ENCODE measurements at regions not wholly inside any gene's neighbourhood (a gene's known extent, or its start where the extent isn't known, plus 50 kb on each side); places are given as distances from the start of the nearest gene placed in this dataset.

DNA sequence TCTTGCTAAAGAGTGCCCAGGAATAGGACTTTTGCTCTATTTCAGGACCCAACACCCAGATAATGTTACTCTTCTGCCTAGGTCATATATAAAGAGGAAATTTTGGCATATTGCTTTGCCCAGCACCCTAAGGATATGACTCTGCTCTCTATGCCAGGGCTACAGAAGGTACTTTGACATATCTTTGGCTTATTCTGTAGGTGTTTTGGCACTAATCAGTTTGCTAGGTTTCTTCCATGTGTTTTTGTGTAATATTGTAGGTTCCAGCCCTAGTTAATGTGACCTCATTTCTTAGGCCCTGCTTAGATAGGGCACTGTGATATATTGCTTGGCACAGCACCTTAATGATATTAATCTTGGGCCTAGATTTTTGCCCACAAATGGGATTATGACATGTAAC, 842.9 kb upstream of the TSPY4 start:
- TF ChIP-seq, protein P1, sequence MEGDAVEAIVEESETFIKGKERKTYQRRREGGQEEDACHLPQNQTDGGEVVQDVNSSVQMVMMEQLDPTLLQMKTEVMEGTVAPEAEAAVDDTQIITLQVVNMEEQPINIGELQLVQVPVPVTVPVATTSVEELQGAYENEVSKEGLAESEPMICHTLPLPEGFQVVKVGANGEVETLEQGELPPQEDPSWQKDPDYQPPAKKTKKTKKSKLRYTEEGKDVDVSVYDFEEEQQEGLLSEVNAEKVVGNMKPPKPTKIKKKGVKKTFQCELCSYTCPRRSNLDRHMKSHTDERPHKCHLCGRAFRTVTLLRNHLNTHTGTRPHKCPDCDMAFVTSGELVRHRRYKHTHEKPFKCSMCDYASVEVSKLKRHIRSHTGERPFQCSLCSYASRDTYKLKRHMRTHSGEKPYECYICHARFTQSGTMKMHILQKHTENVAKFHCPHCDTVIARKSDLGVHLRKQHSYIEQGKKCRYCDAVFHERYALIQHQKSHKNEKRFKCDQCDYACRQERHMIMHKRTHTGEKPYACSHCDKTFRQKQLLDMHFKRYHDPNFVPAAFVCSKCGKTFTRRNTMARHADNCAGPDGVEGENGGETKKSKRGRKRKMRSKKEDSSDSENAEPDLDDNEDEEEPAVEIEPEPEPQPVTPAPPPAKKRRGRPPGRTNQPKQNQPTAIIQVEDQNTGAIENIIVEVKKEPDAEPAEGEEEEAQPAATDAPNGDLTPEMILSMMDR (IDR thresholded peaks at IDR 0.05), result no peak
- TF ChIP-seq POLR2A (IDR thresholded peaks at IDR 0.05), result no peak

All from breast epithelium (tissue), 3 donors.